GM19455 (cell line): ENCODE measurements at regions not wholly inside any gene's neighbourhood (a gene's known extent, or its start where the extent isn't known, plus 50 kb on each side); places are given as distances from the start of the nearest gene placed in this dataset.
"Not testable (repeated sequence)": the region's sequence is repeated elsewhere in the genome, so short reads cannot be mapped to it uniquely, and the experiment has no call there.

ENCODE experiments used
- ATAC-seq: cut with Tn5 transposase; IDR thresholded peaks from one replicate; pipeline ENCODE4 v1.9.1; 2021; ENCODE audit not compliant: unreplicated experiment

DNA sequence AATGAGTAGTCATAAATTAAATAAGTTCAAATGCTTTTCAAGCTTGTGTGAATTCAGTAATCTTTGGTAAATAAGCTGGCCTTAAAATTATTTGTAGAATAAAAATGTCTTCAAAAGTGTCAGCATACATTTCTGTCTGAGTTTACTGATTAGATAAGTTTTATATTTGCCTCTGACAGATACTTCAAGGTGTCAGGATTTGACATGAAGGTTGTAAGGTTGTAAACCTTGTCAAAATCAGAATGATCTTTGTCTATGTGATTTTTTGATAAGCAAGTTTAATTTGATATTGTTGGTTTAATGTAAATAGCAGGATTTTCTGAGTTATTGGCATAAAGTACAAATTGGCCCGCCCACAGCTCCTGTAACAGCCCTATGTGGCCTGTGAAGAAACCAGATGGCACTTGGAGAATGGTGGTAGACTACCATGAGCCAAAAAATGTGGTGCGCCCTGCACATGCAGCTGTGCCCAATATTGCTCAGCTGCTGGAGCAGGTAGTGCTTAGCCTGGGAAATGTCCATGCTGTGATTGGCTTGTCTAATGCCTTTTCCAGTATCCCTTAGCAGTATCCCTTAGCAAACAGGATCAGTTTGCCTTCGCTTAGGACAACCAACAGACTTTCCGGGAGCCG lies 188.0 kb upstream of the SPHKAP start:
- ATAC-seq = no peak

DNA sequence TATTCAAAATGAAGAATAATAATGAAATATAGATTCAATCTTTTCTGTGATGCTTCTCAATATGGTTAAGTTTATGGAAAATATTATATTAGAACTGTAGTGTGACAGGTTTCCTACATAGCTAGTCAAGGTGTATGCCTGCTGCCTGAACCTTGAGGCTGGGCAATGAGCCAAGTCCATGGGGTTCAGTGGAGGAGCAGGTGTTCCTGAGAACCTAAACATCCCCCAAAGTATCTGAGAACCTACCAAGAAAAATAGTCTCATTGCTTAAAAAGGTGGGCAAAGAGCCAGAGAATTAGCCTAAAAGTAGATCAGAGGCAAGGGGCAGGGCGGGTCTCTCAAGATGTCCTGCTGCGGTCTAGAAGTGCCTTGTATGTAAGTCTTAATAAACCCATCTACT lies 185.9 kb upstream of the SPHKAP start:
- ATAC-seq = no peak

GRCh38 chr2:228359473-228359872 lies 178.0 kb upstream of the SPHKAP start:
- no peak for ATAC-seq

DNA sequence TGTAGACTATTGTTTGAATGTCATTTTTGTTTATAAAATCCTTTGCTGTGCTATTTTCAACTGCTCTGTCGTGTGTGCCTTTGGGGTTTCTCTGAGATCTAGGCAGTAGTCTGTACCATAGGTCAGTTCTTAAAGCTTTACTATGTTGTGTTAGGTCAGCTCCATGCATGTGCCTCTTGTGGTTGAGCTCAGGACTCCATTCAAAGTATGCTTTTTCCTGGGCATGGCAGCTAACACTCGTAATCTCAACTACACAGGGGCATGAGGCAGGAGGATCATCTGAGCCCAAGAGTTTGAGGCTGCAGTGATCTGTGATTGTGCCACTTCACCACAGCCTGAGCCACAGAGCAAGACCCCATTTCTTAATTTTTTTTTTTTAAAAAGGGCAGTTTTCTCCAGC lies 174.4 kb upstream of the SPHKAP start:
- no peak for ATAC-seq

DNA sequence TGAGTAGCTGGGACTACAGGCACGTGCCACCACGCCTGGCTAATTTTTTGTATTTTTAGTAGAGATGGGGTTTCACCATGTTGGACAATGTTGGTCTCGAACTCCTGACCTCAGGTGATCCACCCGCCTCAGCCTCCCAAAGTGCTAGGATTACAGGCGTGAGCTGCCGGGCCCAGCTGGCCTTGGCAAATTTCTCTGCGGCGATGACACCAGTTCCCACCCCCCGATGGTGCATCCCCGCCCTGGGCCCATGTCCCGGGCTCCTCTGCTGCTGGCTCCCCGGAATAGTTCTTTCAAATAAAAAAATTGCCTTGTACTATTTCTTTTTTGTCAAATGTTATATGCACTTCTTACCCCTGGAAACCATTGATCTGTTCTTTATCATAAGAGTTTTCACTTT lies 171.5 kb upstream of the SPHKAP start:
- ATAC-seq = not testable (repeated sequence)

DNA sequence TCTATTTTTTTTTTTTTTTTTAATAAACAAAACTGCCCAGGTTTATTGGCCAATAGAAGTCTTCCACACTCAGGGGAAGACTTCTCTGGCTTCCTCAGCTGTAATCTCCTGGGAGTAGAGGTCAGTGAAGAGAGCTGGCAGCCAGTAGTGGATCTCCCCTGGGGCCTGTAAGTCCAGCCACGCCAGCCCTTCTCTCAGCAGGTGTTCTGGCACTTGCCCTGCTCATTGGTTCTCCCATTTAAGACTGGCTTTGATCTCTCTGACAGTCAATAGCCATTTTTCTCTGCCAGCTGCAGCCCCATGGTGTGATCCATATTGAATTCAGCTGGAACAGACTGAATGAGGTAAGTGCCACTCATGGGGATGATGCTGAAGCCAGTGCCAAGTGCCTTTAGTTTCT lies 170.6 kb upstream of the SPHKAP start:
- no peak for ATAC-seq

GRCh38 chr2:228348516-228349064 lies 167.1 kb upstream of the SPHKAP start:
- ATAC-seq = no peak

DNA sequence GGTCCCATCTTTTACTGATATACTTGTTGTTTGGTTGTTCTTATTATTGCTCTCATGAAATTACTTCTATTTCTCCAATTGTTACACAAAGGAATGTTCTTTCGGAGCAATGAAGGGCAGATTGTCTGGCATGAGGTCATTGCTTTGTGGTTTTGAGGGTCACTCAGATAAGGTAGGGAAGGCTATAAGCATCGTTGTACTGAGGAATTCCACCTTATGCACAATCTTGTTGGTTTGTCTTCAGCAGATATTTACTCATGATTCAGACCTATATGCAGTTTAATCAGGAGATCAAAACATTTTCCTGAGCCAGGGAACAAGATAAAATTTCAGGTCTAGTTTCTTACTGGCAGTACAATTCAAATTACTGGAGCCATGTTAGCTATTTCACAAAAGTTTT lies 163.0 kb upstream of the SPHKAP start:
- ATAC-seq = no peak

- no peak for ATAC-seq
Observed at GRCh38 chr2:228339525-228339924, 158.0 kb upstream of the SPHKAP start.

DNA sequence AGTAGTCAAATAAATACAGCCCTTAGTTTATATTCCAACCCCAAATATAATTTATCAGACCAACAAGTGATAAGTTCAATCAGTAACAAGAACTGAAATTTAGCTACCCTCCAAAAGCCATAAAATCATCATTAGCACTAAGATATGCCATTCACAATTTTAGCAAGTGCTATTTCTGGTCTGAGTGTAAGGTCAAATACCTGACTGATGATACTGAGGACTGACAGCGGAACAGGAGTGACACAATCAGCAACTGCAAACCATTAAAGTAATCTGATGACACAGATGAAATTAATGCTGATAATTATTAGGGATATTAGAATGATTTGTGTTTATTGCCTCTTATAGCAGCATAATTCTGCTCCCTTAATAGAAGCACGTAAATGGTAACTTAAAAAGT lies 152.7 kb upstream of the SPHKAP start:
- no peak for ATAC-seq

DNA sequence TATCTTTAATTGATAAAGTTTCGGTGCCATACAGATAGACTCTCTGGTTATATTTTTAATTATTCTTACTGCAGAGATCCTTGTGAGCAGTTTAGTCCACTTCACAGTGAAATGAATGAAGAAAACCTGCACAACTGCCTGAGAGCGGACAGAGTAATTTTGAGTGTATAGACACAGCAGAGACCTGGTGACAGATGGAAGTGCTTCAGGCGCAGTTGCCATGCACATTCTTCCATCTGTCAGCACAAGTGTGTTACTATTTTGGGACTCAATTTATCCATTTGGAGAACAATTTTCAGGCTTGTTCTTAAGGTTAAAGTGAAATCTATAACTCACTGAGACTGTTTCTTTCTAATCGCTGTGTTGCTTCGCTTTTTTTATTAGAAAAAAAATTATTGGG lies 147.8 kb upstream of the SPHKAP start:
- ATAC-seq = no peak

DNA sequence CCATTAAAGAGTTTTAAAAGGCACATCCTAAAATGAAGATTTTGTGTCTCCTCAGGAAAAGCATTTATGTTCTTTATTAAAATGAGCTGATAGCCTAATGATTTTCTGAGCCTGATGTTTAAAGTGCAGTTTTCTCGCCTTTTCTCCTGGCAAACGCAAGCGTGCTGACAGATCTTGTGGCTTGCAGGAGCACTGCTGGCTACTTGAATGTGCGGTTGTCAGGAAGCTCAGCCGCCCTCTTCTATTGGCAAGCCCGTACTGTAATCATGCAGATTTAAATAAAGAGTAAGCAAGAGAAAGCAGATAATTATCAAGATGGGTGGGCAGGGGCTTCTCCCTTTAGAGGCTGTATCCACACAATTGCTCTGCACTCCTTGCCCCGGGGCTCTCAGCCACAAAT lies 139.5 kb upstream of the SPHKAP start:
- ATAC-seq = no peak

- ATAC-seq = no peak
Observed at GRCh38 chr2:228318218-228318617, 136.7 kb upstream of the SPHKAP start.

DNA sequence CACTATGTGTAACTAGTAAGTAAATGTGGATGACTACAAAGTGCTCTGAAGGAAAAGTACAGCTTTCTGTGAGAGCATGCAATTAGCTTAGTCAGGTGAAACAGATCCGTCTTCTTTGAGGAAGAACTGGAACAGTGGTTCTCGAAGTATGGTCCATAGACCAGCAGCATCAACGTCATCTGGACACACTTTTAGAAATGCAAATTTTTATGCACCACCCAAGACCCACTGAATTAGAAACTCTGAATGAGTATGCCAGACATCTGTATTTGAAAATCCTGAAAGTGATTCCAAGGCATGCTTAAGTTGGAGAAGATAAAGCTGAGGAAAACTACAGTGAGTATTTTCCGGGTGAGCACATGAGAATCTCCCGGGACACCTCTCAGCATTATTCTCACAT lies 130.7 kb upstream of the SPHKAP start:
- ATAC-seq = no peak

GRCh38 chr2:228303960-228304359 lies 122.5 kb upstream of the SPHKAP start:
- no peak for ATAC-seq

- ATAC-seq = no peak
Observed at GRCh38 chr2:228283491-228284171, 102.1 kb upstream of the SPHKAP start.

DNA sequence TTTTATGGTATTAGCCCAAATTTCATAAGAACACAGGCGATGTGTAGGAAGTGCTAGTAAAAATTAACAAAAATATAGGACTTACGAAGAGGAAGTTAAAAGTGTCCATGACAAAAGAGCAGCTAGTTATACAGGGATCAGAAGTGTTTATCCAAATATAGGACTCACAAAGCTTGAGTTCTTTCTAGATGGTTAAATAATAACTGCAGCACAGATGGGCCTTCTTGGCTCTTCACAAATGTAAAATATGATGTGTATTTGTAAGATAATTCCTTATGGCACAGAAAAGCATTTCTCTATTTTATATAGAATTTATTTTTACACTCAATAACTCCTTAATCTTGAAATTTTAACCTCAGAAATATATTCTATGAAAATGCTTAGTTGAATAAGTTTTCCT lies 100.9 kb upstream of the SPHKAP start:
- ATAC-seq = no peak

GRCh38 chr2:228273159-228273558 lies 91.7 kb upstream of the SPHKAP start:
- no peak for ATAC-seq

DNA sequence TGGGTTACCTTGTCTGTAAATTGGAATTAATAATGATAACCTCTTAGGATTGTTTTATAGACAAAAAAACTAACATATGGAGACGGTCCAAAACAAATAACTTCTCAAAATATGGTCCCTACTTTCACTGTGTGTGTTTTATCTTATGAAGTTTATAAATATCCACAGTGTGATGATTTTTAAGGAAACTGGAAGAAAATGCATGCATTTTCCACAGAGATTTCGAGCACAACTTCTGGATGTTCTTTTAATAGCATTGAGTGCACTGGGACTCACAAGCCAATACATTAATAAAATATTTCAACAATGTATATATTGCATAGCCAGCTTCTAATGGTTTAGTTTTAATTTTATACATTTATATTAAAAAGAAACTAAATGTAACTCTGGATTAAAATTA lies 87.9 kb upstream of the SPHKAP start:
- no peak for ATAC-seq

GRCh38 chr2:228268756-228269155 lies 87.3 kb upstream of the SPHKAP start:
- no peak for ATAC-seq

GRCh38 chr2:228268301-228268700 lies 86.8 kb upstream of the SPHKAP start:
- no peak for ATAC-seq

DNA sequence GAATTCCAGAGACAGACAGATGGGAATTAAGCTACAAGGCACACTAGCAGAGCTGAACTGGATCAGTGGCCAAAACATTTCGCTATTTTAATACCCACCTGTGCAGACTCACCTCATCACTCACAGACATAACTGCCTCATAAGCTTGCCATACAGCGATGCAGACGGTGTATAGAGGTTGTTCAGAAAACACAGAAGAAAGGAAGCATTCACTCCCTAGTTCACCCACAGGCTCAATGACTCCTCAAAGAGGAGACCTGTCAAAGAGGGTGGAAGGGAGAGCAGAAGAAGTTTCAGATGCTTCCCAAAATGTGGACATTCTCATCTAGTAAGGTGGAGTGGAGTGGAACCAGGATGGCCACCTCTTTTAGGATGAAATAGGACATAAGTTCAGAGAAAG lies 81.7 kb upstream of the SPHKAP start:
- no peak for ATAC-seq

DNA sequence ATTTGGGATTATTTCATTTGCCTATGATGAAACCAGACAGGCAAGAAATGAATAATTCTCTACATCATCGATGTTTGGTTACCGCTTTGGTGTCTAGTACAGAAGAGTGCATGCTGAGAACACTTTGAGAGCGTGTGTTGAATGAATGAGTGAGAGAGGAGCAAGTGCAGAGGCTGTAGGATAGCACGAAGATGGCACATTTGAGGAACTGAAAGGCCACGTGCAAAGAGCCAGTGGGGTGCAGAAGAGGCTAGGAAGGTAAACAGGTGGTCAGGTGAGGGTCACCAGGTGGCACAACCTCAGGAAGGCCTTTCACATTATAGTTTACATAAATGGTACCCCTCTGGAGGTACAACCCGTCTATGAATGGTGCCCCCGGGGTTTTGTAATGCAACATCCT lies 80.1 kb upstream of the SPHKAP start:
- ATAC-seq = no peak
